ENCODE measurements at regions not wholly inside any gene's neighbourhood (a gene's known extent, or its start where the extent isn't known, plus 50 kb on each side); places are given as distances from the start of the nearest gene placed in this dataset.
"Not testable (repeated sequence)": the region's sequence is repeated elsewhere in the genome, so short reads cannot be mapped to it uniquely, and the experiment has no call there.

DNA sequence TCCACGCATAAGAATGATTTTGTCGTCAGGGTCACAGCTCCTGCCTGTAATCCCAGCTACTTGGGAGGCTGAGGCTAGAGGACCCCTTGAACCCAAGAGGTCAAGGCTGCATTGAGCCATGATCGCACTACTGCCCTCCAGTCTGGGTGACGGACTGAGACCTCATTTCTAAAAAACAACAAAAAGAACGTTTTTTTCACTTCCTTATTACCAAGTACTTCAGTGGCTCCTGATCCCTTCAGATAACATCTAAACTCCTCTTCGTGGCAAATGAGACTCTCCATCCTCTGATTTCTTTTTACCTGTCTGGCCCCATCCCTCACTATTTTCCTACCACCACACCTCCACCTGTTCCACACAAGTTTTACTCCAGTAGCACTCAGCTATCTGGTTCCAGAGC, 105.4 kb upstream of the TLK1 start:
- DNase-seq (ENCODE audit: low read depth in 2 of 3, low spot score in 1 of 3) = no peak

DNA sequence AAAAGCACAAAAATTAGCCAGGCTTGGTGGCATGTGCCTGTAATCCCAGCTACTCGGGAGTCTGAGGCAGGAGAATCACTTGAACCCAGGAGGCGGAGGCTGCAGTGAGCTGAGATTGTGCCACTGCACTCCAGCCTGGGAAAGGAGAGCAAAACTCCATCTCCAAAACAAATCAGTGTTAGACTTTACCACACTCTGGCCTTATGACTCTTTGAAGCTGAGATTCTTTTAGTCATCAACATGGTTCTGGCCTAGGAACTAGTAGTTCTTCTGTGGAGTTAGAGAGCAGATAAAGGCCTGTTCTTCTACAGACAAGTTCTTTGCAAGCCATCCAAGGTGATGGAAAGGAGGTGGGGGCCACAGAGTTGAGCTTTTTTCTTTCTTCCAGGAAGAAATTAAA, 100.8 kb upstream of the TLK1 start:
- not testable (repeated sequence) for DNase-seq (ENCODE audit: low read depth in 2 of 3, low spot score in 1 of 3)

DNA sequence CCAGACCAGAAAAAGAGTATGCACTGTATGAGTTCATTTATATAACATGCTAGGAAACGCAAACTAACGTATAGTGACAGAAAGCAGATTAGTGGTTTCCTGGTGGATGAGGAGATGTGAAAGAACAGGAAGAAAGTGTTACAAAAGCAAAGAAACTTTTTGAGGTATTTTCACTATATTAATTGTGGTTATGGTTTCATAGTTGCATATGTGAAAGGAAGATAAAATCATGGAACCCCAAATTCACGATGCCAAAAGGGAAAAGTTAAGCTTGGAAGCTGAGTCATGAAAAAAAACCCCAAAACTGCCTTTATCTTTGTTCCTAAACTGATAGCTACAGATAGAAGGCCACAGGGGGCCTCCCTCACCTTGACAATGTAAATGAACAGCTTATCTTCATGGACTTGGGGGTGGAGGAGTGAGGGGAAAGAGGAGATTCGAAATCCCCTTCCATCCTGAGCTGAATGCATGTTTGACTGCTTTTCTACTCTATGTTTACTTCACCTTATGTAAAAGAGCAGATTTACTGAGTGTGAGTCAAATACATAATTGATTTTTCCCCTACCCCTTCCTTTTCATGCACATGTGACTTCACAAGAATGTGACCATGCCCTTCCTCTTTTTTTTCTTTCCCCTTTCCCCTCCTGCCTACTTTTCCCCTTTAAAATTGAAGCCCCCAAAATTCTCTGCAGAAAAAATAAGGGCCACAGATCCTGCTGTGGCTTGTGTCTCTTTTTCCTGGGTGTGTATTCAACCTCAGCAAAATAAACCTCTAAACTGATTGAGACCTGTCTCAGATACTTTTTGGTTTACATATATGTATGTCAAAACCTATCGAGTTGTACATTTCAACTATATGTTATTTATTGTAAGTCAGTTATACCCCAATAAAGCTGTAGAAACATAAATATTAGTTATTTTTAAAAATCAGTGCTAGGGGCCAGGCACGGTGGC, 100.1 kb upstream of the TLK1 start:
- peak; percentile 14 to 39 (median 28) for DNase-seq (ENCODE audit: low read depth in 2 of 3, low spot score in 1 of 3)

DNA sequence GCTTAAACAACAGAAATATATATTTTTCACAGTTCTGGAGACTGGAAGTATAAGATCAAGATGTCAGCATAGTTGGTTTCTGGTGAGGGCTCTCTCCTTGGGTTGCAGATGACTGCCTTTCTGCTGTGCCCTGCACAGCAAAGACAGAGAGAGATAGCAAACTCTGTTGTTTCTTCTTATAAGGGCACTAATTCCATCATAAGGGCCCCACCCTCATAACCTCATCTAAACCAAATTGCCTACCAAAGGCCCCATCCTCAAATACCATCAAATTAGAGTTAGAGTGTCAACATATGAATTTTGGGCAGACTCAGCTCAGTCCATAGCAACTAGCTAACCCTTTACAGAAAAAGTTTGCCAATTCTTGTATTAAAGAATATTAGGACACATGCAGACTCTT, 94.0 kb upstream of the TLK1 start:
- DNase-seq (ENCODE audit: low read depth in 2 of 3, low spot score in 1 of 3) = no peak

DNA sequence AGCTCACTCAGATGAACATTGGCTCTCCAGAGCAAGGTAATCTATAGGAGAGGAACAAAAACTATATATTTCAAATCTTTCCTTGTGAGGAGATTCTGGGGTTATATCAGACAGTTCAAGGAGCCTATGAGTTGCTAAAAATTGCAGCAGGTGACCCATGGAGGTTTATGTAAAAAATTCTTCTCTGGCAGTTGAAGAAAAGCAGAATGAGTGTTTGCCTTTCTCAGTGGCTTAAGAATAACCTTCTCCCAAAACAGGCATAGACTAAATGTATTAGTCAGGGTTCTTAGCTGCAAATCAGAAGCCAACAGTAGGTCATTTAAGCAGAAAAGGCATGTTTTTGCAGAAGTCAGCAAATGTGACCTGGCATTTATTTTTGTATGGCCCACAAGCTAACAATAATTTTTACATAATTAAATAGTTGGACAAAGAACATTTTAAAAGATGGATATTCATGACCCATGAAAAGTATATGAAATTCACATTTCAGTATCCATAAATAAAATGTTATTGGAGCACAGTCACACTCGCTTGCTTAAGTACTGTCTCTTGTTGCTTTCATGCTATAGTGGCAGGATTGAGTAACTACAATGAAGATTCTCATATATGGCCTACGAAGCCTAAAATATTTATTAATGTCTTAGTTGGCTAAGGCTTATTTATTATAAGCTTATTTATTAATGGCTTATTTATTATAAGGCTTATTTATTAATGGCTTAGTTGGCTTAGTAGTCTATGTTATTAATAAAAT, 93.4 kb upstream of the TLK1 start:
- no peak for DNase-seq (ENCODE audit: low read depth in 2 of 3, low spot score in 1 of 3)

DNA sequence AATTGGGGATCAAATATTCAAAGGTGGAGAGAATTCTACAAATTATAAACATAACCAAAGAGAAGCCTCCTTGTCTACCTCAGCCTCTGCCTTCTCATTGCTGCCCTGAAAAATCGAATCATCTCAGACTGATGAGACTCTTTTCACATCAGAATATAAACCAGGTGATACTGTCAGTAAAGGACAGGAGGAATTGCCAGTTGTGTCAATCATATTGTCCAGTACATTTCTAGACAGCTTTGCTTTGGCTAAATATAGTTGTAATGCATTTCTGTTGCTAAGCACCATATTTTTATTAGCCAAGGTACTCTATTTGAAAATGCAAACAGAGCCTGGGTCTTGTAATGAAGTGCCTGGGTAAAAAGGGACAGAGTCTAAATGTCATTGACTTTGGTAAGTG, 92.6 kb upstream of the TLK1 start:
- DNase-seq (ENCODE audit: low read depth in 2 of 3, low spot score in 1 of 3) = no peak

DNA sequence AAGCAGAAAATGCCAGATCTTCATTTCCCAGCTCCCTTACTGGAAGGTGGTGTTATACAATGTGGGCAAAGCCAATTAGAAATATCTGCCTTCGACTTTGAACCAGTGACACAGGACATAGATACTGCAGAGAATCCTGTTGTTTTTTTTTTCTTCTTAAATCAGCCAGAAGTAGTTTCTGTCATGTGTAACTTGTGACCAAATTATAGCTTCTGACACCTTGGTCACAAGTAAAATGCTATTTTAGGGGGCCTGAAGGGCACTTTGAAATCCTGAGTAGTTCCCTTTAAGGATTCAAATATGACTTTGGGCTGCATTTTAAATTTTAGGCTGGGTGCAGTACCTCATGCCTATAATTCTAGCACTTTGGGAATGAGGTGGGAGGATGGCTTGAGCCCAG, 89.0 kb upstream of the TLK1 start:
- no peak for DNase-seq (ENCODE audit: low read depth in 2 of 3, low spot score in 1 of 3)

DNA sequence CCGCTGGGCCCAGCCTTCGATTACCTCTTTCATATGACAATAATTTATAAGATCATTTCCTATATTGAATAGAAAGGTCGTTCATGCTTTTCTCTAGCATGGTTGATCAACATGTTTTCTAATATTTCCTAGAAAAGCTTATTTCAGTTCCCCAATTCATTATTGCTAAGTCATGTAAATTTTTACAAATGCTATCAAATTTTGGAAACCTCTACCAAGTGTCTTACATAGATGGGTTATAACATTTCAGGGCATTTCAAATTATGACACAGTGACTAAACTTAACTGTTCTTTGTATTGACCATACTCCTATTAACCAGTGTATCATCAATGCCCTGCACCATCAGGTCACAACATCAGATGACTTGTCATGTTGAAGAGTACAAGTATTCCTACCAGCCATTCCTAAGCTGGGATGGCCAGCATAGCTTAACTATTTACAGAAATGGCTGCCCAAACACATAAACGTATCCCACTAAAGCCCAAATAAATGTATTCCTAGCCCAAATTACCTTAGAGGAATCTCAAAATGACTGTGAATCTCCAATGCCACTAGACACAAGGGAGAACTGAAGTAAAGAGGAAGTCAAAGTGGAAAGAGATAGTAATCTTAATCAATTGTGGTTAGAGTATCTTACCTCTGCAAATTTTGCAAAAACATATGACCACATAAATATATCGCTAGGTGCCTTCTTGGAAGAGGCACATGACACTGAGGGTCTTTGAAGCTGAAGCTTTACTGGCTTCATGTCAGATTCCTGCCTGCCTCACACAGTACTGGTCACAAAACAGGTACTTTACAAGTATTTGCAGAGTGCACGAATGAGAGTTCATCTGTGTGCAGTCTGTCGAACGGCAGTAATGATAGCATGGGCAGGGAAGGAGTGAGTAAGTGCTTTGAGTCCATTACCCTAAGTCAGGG, 87.3 kb upstream of the TLK1 start:
- DNase-seq (ENCODE audit: low read depth in 2 of 3, low spot score in 1 of 3) = no peak

DNA sequence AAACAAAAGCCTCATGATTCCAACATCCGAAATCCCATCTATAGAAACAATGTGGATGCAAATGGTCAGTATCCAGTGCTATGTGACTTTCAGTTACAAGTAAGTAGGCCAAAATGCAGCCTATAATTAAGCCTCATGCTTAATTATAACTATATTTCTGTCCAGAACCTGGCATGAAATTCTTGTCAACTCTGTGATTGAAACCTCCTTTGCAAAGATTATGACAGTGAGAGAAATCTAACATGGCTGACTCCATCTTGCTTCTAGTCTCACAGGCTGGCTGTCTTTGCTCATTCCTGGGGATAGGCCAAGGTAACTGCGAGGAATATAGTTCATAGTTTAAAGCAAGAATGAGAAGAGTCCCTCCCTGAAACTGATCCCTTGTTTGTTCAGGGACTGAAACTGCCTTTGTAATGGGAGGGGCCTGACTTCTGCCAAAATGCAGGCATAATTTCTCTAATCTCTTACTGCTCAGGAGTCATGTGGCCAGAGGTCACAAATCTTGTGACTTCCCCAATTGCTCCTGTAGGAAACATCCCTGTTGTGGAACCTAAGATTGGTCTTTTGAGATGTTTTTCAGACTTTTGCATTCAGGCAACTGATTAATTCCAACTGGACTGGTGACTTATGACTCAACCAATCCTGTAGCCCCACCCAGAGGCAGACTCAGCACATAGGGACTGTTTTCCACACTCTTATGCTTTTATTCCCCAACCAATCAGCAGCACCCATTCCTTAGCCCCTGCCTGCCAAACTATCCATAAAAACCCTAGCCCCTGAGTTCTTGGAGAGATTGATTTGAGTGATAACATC, 84.5 kb upstream of the TLK1 start:
- no peak for DNase-seq (ENCODE audit: low read depth in 2 of 3, low spot score in 1 of 3)

DNA sequence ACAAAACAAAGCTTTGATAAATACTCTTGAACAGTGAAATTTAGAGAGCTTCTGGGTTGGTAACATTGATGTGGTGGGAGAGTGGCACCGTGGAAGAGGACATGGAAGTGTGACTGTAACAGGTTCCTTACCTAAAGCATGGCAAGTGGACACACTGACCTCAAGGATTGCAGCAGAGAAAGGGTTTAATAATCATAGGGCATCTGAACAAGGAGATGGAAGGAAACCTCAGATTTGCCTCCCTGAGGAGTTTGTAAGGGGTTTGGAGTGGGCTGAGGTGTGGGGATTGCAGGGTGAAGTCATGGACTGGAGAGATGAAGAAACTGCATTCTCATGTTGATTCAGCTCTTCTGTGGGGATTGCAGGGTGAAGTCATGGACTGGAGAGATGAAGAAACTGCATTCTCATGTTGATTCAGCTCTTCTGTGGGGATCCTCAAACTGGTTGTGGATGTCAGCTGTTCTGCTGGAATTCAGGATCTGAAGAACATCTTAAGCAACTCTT, 83.8 kb upstream of the TLK1 start:
- no peak for DNase-seq (ENCODE audit: low read depth in 2 of 3, low spot score in 1 of 3)

DNA sequence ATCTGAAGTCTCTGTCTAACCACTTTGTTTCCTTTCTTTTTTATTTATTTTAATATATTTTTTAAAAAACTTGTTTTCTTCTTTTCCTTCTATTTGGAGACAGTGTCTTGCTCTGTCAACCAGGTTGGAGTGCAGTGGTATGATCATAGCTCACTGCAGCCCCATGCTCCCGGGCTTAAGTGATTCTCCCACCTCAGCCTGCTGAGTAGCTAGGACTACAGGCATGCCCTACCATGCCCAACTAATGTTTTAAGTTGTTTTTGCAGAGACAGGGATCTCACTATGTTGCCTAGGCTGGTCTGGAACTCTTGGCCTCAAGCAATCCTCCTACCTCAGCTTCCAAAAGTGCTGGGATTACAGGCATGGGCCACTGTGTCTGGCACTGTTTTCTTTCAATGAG, 81.1 kb upstream of the TLK1 start:
- no peak for DNase-seq (ENCODE audit: low read depth in 2 of 3, low spot score in 1 of 3)

DNA sequence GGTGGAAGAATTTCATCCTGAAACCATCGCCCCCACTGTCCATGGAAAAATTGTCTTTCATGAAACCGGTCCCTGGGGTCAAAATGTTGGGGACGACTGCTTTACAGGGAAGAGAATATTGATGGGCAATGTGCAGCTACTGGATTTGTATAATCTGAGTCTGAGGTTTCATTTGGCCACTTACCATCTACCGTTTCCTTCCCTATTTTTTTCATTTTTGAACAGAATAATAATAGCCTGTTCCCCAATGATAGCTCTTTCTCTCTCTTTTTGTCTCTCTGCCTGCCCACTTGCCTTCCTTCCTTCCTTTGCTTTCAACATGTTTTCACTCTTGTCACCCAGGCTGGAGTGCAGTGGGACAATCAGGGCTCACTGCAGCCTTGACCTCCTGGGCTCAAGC, 78.3 kb upstream of the TLK1 start:
- DNase-seq (ENCODE audit: low read depth in 2 of 3, low spot score in 1 of 3) = no peak

DNA sequence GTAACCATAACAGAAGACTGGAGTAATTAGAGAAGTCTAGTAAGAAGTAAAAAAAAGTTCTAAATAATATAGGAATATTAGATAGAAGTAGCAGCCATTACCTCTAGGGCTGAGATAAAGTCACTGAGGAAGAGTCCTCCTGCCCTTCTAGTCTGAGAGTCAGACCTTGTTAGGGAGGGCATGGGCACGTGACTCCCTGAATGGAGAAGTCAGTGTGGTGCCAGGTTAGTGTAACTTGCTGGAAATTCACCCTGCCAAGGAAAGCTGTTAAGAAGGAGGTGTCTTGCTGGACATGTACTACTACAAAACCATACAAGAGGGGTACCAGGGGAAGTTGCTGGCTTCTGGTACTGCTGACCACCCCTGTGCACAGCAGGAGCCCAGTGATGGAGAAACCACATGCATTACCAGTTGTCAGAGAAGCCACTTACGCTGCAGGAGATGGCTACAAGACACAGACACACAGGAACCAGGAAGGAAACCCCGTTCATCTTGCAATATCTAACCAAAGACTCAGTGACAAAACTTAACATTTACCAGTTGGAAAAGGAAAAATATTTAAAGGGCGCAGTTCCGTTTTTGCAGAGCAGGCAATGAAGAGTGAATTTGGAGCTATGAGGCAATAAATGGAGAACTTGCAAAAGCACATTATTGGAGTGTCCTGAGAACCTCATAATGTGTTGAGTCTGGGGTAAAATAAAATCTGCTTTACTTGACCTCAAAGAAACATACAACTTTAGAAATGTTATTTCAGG, 77.2 kb upstream of the TLK1 start:
- DNase-seq (ENCODE audit: low read depth in 2 of 3, low spot score in 1 of 3) = no peak

DNA sequence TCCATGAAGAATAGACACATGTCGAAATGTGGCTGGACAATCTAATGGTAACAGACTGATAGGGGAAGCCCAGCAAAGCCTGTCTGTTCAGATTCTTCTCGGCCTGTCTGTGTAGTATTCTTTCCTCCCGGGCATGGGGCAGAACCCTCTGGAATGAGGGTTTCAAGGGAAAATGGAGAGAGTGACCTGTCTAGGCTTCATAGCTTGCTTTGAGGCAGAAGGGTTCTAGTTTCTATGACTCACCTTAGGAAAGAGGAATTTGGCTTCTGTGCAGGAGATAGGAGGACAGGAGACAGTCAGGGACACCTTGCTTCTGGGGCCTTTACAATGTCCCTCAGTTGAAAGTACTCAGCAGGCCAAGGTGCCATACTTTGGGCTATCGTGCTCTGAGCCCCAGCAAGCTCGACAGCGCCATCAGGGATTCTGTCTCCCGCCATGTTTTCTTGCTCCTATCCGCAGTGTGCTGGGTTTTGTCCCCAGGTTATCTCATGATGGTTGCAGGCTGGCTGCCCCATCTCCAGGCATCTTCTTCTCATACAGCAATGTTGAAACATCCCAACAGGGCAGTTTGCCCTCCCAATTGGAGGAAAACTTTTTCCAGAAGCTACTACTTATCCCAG, 74.7 kb upstream of the TLK1 start:
- DNase-seq (ENCODE audit: low read depth in 2 of 3, low spot score in 1 of 3) = no peak

DNA sequence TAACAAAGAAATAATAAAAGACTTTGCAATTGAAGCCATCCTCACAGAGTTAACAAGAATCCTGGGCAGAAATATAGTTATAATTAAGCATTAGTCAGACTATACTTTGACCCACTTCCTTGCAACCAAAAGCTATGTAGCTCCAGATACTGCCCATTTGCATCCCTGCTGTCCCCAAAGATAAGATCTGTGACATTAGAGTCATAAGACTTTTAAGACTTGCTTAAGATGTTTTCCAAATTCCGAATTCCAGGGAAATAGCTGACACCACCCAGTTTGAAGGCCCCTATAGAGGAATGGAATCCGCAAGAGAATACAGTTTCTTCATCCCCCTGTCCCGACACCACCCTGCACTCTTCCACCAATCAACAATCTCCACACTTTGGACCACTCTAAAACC, 69.5 kb upstream of the TLK1 start:
- no peak for DNase-seq (ENCODE audit: low read depth in 2 of 3, low spot score in 1 of 3)

DNA sequence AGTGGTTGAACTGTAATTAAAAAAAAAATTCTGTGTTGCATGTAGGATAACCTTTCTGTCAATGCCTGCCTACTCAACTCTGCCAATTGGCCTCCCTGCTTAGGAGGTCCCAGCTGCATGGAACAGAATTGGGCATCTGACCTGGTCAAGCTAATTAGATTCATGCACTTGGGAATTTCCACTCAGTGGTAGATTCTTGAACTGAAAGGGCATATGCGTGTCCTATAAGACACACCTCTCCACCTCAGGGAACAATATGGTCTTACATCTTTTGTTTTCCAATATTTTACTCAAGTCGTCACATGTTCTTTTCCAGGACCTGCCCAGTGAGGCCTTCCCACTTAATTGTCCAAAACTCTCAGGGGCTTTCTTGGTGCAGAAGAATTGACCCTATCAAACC, 68.1 kb upstream of the TLK1 start:
- DNase-seq (ENCODE audit: low read depth in 2 of 3, low spot score in 1 of 3) = no peak

DNA sequence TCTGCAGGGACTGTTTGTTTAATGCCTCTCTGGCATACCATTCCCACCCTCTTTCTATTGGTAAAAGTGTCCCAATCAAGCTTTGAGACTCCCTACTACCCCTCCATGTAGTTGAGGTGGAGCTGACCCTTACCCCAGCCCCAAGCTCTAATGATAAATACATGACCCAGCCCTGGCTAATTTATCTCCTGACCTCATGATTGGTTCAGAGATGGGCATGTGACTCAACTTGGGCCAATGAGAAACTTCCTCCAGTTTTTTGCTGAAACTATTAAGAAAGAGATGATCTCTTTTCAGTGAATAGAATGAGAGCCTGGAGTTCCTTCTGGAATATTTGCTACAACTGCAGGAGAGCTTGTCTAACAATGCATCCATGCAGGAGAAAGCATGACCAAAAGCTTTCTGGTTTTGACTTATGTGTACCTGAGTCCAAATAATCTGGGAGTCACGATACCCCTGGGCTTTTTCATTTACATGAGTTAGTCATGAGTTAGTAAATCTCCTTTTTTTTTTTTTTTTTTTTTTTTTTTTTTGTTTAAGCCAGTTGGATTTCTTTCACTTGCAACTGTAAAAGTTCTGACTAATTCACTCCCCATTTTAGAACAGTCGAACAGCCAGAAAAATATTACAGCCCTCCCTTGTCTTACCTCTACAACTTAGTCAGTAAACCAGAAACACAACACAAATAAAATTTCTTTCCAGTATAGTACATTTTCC, 66.5 kb upstream of the TLK1 start:
- DNase-seq (ENCODE audit: low read depth in 2 of 3, low spot score in 1 of 3) = no peak

DNA sequence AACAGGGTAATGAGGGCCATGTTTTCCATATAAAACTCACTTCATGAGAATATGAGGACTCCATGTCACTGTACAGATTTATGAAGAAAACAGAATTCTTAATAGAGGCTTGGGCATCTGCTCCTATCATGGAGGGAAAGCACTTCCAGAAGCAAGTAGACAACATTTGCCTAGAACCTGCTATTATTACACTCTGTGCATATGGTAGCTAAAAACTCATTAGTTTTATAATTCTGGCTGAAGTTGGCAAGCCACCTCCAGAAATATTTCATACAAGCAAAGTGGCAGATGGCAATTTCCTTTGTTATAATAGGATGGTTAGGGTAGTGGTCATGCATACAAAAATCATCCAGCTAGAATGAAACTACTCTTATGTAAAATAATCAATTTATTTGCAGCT, 65.8 kb upstream of the TLK1 start:
- DNase-seq (ENCODE audit: low read depth in 2 of 3, low spot score in 1 of 3) = no peak

DNA sequence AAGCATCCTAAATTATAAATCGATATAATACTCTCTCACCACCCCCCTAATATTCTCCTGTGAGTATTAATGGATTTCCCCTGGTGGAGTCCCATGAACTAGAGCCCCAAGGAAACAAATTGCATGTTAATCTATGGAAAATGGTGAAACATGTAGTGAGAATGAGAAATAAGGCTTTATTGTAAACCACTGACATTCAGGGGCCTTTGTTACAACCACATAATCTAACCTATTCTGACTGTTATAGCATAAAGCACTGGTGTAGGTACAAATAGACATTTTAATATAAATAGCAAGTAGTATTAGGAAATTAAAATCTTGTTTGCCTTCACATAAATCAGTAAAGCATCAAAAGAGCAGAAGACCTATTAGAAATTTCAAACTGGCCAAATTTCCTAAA, 65.3 kb upstream of the TLK1 start:
- DNase-seq (ENCODE audit: low read depth in 2 of 3, low spot score in 1 of 3) = no peak

Measured in stimulated activated CD4-positive, alpha-beta T cell treated with anti-CD3 and anti-CD28 coated beads, Interleukin-12 subunit alpha, Interleukin-12 subunit beta, amount 100 ng/mL, for 48 hours (primary cell).